Endodermal cell (in vitro differentiated cells): ENCODE measurements at regions not wholly inside any gene's neighbourhood (a gene's known extent, or its start where the extent isn't known, plus 50 kb on each side); places are given as distances from the start of the nearest gene placed in this dataset.

ENCODE experiments used
- DNase-seq: peaks from one replicate; pipeline ENCODE4 v3.0.0-alpha.2; 2017
- H3K27ac ChIP-seq: 2 replicates; pipeline ENCODE4 v1.5.1; 2013; ENCODE audit warnings: mild to moderate bottlenecking, low read depth, low read length, moderate library complexity
- H3K27me3 ChIP-seq: 2 replicates; pipeline ENCODE4 v1.6.1; 2013; ENCODE audit warnings: mild to moderate bottlenecking, low read length, moderate library complexity; ENCODE audit not compliant: insufficient read depth, control insufficient read depth, poor library complexity, severe bottlenecking
- H3K36me3 ChIP-seq: 2 replicates; pipeline ENCODE4 v1.7.0; 2013; ENCODE audit warnings: mild to moderate bottlenecking, low read length, moderate library complexity; ENCODE audit not compliant: control insufficient read depth, insufficient read depth
- H3K4me1 ChIP-seq: one replicate; pipeline ENCODE4 v1.7.0; 2013; ENCODE audit warnings: low read length; ENCODE audit not compliant: control insufficient read depth, insufficient read depth
- H3K4me3 ChIP-seq: 2 replicates; pipeline ENCODE4 v1.5.1; 2013; ENCODE audit warnings: mild to moderate bottlenecking, low read length, moderate library complexity
- H3K9ac ChIP-seq: 2 replicates; pipeline ENCODE4 v1.6.1; 2013; ENCODE audit warnings: mild to moderate bottlenecking, low read length, moderate library complexity; ENCODE audit not compliant: poor library complexity, severe bottlenecking; ENCODE audit errors: extremely low read depth
- H3K9me3 ChIP-seq: 2 replicates; pipeline ENCODE4 v1.6.1; 2013; ENCODE audit warnings: mild to moderate bottlenecking, low read length, moderate library complexity; ENCODE audit not compliant: control insufficient read depth
- H3K27ac Mint-ChIP-seq: 2 replicates; pipeline ENCODE4 v1.8.0; 2020; ENCODE audit warnings: mixed read lengths
- H3K27me3 Mint-ChIP-seq: 2 replicates; pipeline ENCODE4 v1.8.0; 2021; ENCODE audit warnings: mild to moderate bottlenecking, mixed read lengths; ENCODE audit not compliant: insufficient read depth
- H3K36me3 Mint-ChIP-seq: 2 replicates; pipeline ENCODE4 v1.8.0; 2020; ENCODE audit warnings: low read depth, mixed read lengths
- H3K4me1 Mint-ChIP-seq: 2 replicates; pipeline ENCODE4 v1.8.0; 2020; ENCODE audit warnings: mixed read lengths
- H3K4me3 Mint-ChIP-seq: 2 replicates; pipeline ENCODE4 v1.8.0; 2020; ENCODE audit warnings: mild to moderate bottlenecking, moderate library complexity, mixed read lengths
- H3K9me3 Mint-ChIP-seq: 2 replicates; pipeline ENCODE4 v1.8.0; 2020; ENCODE audit warnings: mild to moderate bottlenecking, mixed read lengths
- WGBS, 2 experiments: methylation state at CpG; one replicate each; pipeline versions ENCODE4 v1.1.5 to v1.1.7; 2013; ENCODE audit warnings: missing lambda C conversion rate in 2 of 2, mixed read lengths in 1 of 2; ENCODE audit not compliant: insufficient coverage in 1 of 2, insufficient read length in 1 of 2; 5-methylcytosine and 5-hydroxymethylcytosine counted together
- TF ChIP-seq, protein P1 (sequence below): fragments of 200-600 bp; sonication (generic); conservative IDR thresholded peaks from 2 replicates; pipeline ENCODE4 v1.5.0; 2021; ENCODE audit warnings: antibody characterized with exemption, mild to moderate bottlenecking

GRCh38 chr13:84239032-84239431, 356.8 kb upstream of the SLITRK1 start:
- Mint-ChIP-seq H3K4me3 (no peak overlapping the region), H3K9me3 (peaks cover 6% of the 10 kb centered on the region), H3K27me3 (peaks cover 6% of the 10 kb centered on the region), H3K27ac (no peak overlapping the region), H3K36me3 (no peaks in the 10 kb centered on the region), H3K4me1 (peaks cover 5% of the 10 kb centered on the region)
- TF ChIP-seq, protein P1, sequence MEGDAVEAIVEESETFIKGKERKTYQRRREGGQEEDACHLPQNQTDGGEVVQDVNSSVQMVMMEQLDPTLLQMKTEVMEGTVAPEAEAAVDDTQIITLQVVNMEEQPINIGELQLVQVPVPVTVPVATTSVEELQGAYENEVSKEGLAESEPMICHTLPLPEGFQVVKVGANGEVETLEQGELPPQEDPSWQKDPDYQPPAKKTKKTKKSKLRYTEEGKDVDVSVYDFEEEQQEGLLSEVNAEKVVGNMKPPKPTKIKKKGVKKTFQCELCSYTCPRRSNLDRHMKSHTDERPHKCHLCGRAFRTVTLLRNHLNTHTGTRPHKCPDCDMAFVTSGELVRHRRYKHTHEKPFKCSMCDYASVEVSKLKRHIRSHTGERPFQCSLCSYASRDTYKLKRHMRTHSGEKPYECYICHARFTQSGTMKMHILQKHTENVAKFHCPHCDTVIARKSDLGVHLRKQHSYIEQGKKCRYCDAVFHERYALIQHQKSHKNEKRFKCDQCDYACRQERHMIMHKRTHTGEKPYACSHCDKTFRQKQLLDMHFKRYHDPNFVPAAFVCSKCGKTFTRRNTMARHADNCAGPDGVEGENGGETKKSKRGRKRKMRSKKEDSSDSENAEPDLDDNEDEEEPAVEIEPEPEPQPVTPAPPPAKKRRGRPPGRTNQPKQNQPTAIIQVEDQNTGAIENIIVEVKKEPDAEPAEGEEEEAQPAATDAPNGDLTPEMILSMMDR, result no peak
- no peaks in the 10 kb centered on the region for H3K4me1 ChIP-seq
- WGBS, 2 experiments, result 90% methylated on average over 1 of the region's 1 CpG; no CpG with 5 or more reads in 1 of the 2 experiments
- H3K27me3 ChIP-seq, result peaks cover 13% of the 10 kb centered on the region
- no peak for DNase-seq
- H3K4me3 ChIP-seq, result no peak overlapping the region
- no peak overlapping the region for H3K27ac ChIP-seq
- H3K36me3 ChIP-seq, result no peaks in the 10 kb centered on the region
- H3K9ac ChIP-seq, result no peak overlapping the region
- H3K9me3 ChIP-seq, result peaks cover 5% of the 10 kb centered on the region

- 75% methylated on average over 1 of the region's 1 CpG; no CpG with 5 or more reads in 1 of the 2 experiments for WGBS, 2 experiments
- TF ChIP-seq, protein P1, result no peak
- peaks cover 6% of the 10 kb centered on the region for H3K9me3 Mint-ChIP-seq
Measured at GRCh38 chr13:84238381-84238780, 356.1 kb upstream of the SLITRK1 start.

DNA sequence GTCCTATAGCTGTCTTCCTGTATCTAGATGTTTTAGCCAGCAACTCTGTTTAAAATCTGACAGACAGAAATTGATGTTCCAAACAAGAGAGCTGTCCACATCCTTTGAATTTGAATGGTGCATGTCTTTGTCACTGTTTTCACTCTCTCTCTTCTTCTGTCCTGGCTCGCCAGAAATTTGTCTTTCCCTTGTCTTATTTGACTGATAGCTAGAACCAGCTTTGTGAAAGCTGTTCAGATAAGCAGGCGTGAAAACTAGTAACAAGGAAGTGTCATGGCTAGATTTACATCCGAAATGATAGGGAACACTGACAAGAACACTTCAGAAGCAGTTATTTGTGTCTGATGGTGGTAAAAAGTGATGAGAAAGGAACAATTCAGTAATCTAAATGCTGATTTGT, 354.9 kb upstream of the SLITRK1 start:
- H3K27me3 Mint-ChIP-seq, result peaks cover 6% of the 10 kb centered on the region
- Histone ChIP-seq H3K4me1 (no peaks in the 10 kb centered on the region), H3K4me3 (no peak overlapping the region), H3K27me3 (peaks cover 13% of the 10 kb centered on the region), H3K27ac (no peak overlapping the region), H3K9ac (no peak overlapping the region), H3K9me3 (peaks cover 5% of the 10 kb centered on the region), H3K36me3 (no peaks in the 10 kb centered on the region)
- TF ChIP-seq, protein P1, result no peak
- no peak overlapping the region for H3K4me3 Mint-ChIP-seq
- DNase-seq, result no peak
- H3K4me1 Mint-ChIP-seq, result peaks cover 5% of the 10 kb centered on the region
- H3K36me3 Mint-ChIP-seq, result no peaks in the 10 kb centered on the region
- H3K9me3 Mint-ChIP-seq, result peaks cover 6% of the 10 kb centered on the region
- H3K27ac Mint-ChIP-seq, result no peak overlapping the region
- 41 to 43% methylated on average over 2 to 3 of the region's 3 CpGs for WGBS, 2 experiments

More at GRCh38 chr13:84238381-84238780, 356.1 kb upstream of the SLITRK1 start:
- peaks cover 6% of the 10 kb centered on the region for H3K27me3 Mint-ChIP-seq
- H3K4me1 Mint-ChIP-seq, result peaks cover 5% of the 10 kb centered on the region
- H3K36me3 Mint-ChIP-seq, result no peaks in the 10 kb centered on the region
- H3K9me3 ChIP-seq, result peaks cover 5% of the 10 kb centered on the region
- H3K27me3 ChIP-seq, result peaks cover 13% of the 10 kb centered on the region
- H3K4me3 ChIP-seq, result no peak overlapping the region
- no peaks in the 10 kb centered on the region for H3K4me1 ChIP-seq
- H3K4me3 Mint-ChIP-seq, result no peak overlapping the region
- H3K36me3 ChIP-seq, result no peaks in the 10 kb centered on the region
- no peak overlapping the region for H3K27ac Mint-ChIP-seq
- no peak for DNase-seq
- no peak overlapping the region for H3K9ac ChIP-seq
- H3K27ac ChIP-seq, result peak overlapping the region; percentile 24
